Non-pigmented ciliary epithelial cell (primary cell): ENCODE measurements at regions not wholly inside any gene's neighbourhood (a gene's known extent, or its start where the extent isn't known, plus 50 kb on each side); places are given as distances from the start of the nearest gene placed in this dataset.
"Not testable (repeated sequence)": the region's sequence is repeated elsewhere in the genome, so short reads cannot be mapped to it uniquely, and the experiment has no call there.

Experiments
- DNase-seq: peaks from one replicate; pipeline ENCODE4 v3.0.0-alpha.2; 2010; ENCODE audit warnings: low read depth

DNA sequence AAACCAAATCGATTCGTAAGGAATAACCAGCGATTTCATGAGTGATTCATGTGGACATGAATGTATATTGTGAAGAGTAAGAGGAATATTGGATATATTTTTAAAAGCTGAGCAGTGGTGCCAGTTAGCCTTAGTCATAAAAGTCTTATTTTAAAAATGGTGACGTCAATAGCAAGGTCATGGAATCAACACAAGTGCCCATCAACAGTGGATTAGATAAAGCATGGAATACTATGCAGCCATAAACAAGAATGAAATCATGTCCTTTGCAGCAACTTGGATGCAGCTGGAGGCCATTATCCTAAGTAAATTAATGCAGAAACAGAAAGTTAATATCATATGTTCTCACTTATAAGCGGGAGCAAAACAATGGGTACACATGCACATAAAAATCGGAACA, 89.0 kb upstream of the STOX2 start:
- DNase-seq = no peak

DNA sequence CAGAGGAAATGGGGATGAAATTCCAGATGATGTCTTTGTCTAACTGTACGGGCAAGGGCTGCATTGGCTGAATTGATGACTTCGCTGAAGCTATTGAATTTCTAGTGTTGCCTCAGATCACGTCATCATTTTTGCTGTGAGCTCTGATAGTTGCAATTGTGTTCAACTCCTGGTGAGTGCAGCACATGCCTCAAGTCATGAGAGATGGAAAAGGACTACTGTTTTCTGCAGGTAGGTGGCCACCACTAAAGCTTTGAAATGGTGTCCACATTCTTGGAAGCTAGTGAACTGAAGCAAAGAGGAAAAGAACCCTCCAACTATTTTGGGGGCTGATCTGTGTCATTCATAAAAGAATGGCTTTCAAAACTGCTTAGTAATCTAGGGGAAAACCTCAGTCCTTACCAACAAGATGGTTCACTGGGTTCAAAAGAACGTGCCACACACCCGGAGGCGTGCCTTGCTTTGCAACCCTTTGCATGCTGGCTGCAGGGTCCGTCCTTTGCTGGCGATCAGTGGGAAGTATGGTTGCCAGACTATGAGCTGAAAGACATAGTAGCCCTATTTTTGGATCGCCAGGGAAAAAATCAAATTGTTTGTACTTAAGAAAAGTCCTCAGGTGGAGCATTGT, 88.1 kb upstream of the STOX2 start:
- DNase-seq = no peak

DNA sequence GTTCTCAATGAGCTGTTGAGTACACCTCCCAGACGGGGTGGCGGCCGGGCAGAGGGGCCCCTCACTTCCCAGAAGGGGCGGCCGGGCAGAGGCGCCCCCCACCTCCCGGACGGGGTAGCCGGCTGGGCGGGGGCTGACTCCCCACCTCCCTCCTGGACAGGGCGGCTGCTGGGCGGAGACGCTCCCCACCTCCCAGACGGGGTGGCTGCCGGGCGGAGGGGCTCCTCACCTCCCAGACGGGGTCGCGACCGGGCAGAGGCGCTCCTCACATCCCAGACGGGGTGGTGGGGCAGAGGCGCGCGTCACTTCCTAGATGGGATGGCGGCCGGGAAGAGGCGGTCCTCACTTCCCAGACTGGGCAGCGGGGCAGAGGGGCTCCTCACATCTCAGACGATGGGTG, 86.5 kb upstream of the STOX2 start:
- DNase-seq = not testable (repeated sequence)

DNA sequence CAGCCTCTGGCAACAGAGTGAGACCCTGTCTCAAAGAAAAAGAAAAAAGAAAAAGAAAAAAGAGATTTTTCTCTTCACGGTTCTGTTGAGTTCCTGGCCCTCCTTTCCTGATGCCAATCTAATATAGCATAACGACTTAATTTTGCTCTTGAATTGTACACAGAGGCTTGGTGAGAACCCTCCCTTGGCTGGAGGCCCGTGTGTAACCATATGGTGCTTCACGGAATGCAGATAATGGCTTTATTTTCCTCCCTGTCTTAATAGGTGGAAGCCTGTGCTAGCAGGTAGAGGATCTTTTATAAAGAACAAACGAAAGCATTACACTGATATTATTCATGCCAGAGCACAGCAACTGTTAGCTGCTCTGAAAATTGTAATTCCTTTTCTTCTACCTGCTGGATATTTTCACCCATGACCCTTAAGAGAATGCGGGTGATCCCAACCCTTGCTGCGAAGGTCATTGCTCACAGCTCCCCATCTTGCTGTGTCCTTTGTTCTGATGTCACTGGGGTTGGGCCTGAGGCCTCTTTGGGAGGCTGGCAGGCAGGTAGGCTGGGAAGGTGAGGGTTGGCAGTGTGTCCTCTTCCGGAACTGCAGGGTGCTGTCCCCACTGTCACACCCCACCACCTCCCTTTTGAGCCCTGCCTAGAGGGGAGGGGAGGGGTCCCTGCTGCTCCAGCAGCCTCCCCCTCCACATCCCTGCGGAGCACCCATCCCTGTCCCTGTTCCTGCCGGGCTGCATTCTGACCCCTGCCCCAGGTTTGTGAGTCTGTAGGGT, 83.8 kb upstream of the STOX2 start:
- no peak for DNase-seq

DNA sequence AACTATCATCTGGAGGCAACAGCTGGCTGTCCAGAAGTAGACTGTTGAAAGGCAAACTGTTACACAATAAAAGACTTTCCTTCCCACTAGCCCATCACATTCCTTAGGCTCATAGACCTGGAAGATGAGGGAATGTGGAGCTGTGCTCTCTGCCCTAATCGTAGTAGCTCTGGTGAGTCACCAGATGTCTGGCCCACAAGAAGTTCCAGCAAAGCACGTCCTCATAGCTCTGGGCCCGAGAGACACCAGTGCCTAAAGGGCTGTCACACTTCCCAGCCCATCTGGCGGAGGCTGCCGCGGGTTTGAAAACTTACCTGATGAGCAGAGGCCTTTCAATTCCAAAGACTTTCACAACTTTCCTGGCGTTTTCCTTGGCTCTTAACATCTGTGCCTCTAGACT, 81.7 kb upstream of the STOX2 start:
- DNase-seq = peak; percentile 75

DNA sequence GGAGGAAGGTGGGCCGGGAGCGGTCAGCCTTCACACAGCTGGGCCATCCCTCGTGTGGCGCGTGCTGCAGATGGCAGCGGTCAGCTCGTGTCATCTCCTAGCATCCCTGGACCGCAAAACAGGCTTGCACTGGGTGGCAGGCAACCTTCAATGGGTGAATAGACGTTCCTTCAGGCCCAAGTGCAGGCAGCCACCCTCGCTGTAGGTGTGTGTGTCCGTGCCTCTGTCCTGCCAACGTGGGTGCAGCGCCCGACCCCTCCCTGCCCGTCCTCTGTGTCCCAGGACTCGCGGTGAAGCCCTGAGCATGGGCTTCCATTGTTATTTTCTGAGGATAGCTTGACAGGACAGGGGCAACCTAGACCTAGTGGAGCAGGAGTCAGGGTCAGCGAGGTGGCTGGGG, 79.8 kb upstream of the STOX2 start:
- no peak for DNase-seq

DNA sequence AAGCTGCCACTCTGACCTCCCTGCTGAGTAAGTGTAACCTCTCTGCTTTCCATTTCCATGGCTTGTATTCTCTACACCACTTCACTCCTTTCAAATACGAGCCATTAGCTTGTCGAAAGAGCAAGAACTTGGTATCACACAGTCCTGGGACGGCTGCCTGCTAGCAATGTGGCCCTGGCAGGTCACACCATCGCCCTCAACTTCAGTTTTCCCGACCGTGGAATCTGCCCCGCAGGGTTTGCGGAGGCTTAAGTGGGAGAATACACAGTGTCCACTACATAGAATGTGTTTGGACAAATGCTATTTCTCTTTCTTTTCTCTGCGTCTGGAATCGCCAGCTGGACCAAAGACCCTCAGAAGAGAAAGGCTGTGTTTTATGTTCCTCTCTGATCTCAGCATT, 78.6 kb upstream of the STOX2 start:
- no peak for DNase-seq

DNA sequence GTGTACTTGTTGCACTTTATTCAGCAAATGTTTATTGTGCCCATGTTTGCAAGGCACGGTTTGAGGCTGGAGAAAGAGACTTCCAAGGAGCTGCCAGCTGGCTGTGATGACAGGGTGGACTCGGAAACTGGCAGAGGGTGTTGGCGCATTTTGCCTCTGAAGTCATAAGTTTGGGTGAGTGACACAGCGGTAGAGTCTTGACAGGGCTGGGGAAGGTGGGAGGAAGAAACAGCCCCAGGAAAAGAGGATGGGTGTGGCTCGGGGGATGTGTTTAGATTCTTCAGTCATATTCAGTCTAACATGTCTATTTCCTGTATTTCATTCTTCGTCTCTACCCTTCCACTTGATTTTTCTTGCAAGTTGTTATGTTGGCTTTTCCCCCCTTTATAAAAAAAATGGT, 77.0 kb upstream of the STOX2 start:
- no peak for DNase-seq

DNA sequence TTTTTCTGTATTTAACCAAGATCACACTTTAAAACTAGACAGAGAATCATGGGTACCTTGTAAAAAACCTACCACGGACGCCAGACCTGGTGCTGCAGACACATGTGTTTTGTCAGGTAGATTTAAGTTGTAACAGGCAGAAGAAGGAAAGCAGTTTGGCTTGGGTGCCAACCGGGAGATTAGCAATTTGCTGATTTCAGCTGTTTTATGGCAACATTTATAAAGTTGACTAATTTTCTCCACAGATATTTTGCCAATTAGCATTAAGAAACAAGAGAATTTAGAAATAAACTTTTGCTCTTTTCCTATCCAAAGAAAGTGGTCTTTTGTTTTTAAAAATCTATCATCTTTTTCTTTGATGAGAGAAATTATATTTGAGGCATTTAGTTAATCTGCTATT, 76.3 kb upstream of the STOX2 start:
- DNase-seq = no peak

DNA sequence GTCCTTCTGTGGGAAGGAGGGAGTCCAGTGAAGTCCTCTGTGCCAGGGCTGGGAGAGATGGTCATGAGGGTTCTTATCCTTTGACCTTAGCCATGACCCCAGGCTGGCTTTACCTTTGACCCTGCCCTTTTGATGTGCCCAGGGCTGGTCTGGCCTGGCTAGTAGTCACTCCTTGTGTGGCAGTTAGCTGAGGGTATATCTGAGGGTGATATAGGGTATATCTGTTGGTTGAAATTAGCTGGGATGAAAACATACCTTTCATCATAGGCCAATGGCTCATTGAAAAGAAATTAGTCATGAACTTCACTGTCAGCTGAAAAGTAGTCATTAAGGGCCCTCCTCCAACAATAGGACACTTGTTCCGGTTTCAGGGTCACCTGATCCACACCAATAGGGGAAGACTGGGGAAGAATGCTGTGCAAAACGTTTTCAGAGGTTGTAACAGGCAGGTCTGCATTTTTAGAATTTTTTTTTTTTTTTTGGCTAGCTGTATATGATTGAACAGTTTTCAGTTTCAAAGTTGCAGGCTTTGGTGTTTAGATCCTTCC, 74.6 kb upstream of the STOX2 start:
- DNase-seq = no peak

DNA sequence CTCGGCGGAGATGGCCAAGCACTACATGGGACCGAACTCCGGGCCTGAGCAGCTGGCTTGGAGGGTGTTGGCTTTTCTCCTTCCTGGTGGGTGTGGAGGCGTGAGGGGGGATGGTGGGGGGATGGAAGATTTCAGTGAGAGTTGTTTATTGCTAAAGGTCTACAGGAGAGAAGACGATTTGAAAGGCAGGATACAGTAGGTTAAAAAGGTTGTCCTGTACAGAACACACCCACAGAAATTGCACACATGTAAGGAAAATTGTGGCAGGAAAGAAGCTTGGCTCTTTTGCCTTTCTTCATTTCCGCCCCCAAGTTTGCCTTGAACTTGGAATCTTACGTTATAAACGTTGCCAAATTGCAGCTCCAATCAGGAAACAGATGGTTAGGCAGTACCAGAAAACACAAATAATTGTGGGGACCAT, 74.1 kb upstream of the STOX2 start:
- no peak for DNase-seq

DNA sequence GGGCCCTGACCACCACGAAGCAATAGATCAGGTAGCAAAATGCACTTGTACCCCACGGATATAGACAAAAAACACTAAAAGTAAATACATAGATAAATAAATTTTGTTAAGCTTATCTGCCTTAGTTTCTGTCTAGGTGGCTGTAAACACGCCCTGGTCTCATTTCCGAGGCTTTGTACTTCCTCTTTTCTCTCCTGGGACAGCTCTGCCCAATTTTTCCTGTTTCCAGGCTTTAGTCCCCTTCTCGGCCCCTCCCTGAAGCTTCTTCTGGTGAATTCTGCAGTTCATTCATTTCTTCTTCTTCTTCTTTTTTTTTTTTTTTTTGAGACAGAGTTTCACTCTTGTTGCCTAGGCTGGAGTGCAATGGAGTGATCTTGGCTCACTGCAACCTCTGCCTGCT, 73.4 kb upstream of the STOX2 start:
- DNase-seq = no peak

DNA sequence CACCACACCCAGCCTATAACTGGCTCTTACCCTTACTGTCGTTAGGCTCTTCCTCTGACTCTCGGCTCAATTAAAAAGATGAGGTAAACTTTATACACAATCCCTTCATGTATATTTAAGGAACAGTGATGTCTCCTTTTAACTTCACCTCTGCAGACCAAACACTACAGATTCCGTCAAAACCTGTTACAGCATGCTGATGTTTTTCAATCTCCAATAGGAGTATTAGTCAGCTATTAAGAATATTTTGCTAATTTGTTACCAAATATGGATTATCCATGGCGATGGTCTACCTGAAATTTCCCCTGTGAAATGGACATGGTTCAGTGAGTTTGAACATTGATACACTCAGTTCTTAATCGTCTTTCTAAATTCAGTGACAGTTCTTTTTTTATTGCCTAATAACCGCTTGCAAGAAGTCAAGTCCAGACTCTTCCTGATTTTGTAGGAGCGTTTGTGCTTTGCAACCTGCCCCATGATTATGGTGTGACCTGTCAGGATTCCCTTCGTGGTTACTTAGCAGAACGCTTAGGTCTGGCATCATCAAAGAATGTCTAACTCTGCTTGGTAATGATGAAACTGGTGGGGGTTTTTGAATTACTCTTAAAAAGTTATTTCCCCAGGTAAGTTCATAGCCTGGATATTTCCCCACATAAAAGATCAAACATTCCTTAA, 72.2 kb upstream of the STOX2 start:
- no peak for DNase-seq

DNA sequence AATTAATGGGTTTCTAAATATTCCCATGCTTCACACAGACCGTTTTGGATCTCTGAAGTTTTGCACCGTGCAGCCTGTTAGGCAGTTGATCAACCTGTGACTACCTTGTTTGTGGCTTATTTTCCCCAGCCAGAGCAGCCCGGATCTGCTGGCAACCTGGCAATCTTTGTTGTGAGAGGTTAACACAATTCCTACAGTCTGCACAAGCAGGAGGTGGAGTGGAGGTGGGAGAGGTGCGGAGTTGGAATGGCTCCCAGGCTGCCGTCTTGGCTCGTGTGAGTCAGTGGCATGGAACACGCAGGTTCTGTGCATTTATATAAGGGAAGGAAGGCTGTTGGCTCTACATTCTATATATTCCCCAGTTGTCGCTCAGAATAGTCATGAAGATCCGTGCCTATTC, 70.9 kb upstream of the STOX2 start:
- no peak for DNase-seq

DNA sequence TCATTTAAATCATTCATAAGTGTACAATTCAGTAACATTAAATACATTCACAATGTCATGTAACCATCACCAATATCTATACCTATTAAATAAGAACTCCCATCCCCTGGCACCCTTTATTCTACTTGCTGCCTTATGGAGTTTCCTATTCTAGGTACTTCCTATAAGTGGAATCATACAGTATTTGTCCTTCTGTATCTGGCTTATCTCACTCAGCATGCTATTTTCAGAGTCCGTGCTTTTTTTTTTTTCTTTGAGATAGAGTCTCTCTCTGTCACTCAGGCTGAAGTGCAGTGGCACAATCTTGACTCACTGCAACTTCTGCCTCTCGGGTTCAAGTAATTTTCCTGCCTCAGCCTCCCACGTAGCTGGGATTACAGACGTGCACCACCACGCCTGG, 67.9 kb upstream of the STOX2 start:
- DNase-seq = no peak

DNA sequence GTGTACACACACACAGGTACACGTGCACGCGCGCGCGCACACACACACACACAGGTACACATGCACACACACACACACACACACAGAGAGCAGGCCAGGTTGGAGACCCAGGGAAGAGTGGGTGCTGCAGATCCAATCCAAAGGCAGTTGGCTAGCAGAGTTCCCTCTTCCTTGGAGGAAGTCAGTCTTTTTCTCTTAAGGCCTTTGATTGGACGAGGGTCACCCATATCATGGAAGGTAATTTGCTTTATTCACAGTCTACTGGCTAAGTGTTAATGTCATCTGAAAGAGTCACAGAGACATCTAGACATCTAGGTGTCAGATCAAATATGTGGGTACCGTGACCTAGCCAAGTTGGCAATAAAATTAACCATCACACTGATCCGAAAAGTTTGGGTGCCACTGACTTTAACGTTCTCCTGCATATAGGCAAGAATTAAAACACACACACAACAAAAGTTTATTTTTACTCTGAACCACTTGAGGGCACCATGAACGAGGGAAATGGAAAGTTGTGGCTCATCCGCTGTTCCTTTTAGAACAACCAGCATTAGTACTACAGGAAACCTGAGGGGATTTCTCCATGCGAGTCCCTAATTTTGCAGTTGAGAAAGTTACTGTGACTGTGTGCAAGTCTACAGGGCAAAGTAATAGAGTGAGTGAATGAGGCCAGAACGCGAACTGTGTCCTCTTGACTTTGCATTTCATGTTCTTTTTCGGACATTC, 66.0 kb upstream of the STOX2 start:
- DNase-seq = no peak

DNA sequence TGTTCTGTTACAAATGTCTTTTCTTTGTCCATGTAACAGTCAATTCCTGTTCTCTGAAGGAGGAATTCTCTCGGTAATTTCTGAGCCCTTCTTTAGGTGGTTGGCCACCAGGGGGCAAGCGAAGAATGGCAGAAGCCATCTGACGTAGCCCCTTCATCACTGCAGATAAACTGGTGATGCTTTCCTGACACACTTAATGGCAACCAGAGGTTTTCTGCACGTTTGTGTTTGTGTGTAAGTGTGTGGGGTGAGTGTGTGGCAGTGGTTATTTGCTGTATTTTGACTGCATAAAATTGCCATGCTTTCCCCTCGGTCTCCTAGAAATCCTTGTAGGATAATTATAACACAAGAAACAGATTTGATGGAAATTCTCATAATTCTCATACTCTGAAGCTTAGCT, 64.8 kb upstream of the STOX2 start:
- DNase-seq = peak; percentile 40

DNA sequence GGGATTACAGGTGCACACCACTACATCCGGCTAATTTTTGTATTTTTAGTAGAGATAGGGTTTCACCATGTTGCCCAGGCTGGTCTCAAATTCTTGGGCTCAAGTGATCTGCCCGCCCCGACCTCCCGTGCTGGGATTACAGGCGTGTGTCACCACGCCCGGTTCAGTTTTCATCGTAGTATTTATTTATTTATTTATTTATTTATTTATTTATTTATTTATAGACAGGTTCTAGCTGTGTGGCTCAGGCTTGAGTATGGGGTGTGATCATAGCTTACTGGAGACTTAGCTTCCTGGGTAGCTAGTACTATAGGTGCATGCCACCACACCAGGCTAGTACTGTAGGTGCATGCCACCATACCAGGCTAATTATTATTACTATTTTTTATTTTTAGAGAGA, 64.1 kb upstream of the STOX2 start:
- no peak for DNase-seq

DNA sequence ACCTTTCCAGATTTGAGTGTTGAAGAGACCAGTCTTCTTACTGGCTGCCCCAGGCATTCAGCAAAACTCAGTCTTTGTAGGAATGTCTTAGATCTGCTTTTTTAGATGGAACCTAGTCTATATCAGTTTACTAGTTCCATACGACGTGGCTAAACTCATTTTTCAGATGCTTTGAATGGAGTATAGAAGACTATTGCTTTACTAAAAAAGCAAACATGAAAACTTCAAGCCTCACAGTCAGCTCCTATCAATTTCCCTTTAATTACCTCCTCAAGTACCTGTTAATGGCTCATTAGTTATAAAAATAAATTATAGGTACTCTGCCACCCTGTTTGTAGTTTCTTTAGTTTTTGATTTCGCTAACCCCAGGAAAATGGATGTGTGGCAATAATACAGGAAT, 63.0 kb upstream of the STOX2 start:
- DNase-seq = no peak

DNA sequence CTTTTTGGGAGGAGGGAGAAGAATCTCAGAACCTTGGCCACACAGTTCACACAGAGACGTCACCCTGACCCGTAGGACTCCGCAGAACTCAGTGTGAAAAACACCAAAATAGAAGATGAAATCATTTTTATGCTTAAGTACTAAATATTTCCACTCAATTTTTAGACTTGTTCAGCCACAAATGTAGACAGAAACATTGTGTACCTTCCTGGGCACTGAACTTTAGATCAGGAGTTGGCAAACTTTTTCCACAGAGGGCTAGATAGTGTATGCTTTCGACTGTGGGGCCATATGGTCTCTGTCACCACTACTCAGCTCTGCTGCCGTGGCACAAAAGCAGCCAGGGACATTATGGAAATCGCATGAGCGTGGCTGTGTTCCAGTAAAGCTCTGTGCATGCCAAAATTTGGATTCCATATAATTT, 61.8 kb upstream of the STOX2 start:
- no peak for DNase-seq

DNA sequence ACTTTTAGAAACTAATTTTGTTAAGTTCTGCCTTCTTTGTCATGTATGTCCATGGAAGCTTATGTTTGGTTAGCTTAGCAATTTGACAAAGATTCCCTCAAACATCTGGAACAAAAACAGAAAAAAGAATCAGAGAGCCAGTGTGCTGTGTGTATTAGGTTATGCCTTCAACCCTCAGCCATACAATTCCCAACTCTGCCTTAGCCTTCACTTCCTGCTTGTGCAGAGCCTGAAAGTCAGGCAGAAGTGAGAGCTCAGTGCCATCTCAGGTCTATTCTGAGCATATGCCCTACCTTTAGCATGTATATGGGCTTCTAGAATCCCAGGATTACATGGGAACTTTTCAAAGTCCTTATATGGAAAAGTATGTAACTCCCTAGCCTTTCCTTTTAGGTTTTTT, 58.2 kb upstream of the STOX2 start:
- DNase-seq = no peak

DNA sequence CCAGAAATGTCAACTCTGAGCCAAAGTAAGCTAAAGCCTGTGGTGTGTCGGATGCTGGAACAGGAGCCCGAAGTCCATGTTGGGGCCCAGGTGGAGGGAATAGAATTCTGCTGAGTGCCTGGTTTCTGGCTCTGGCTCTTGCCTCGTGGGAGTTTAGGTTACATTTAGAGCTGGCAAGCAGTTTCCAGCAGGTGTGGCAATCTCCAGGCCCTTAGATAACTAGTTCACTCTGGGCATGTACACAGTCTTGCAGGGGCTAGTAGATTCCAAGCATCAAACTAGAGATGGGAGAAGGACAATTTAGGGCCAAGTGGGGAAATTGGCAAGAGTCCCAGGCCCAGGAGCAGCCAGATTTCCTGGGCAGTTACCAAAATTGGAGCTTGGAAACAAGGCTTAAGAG, 56.3 kb upstream of the STOX2 start:
- DNase-seq = no peak
